HG03095 (cell line): ENCODE measurements at regions not wholly inside any gene's neighbourhood (a gene's known extent, or its start where the extent isn't known, plus 50 kb on each side); places are given as distances from the start of the nearest gene placed in this dataset.
"Not testable (repeated sequence)": the region's sequence is repeated elsewhere in the genome, so short reads cannot be mapped to it uniquely, and the experiment has no call there.

Experiments
- ATAC-seq: cut with Tn5 transposase; IDR thresholded peaks from one replicate; pipeline ENCODE4 v1.9.1; 2021; ENCODE audit warnings: moderate library complexity; ENCODE audit not compliant: unreplicated experiment

GRCh38 chr7:156516791-156517378 lies 123.7 kb upstream of the RNF32 start:
- ATAC-seq: no peak

- no peak for ATAC-seq
Measured at GRCh38 chr7:156515911-156516790, 124.4 kb upstream of the RNF32 start.

GRCh38 chr7:156514851-156515250 lies 125.7 kb upstream of the RNF32 start:
- no peak for ATAC-seq

DNA sequence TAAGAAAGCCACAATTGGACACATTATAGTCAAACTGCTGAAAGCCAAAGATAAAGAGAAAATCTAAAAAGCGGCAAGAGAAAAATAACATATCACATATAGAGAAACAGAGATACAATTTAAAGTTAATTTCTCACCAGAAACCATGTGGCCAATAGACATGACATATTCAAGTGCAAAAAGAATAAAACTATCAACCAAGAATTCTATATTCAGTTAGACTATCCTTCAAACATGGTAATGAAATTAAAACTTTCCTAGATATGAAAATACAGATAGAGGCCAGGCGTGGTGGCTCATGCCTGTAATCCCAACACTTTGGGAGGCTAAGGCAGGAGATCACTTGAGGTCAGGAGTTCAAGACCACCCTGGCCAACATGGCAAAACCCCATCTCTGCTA lies 129.1 kb upstream of the RNF32 start:
- no peak for ATAC-seq

GRCh38 chr7:156510966-156511365 lies 129.6 kb upstream of the RNF32 start:
- ATAC-seq: no peak

- no peak for ATAC-seq
Measured at GRCh38 chr7:156509216-156509615, 131.4 kb upstream of the RNF32 start.

- no peak for ATAC-seq
Measured at GRCh38 chr7:156505876-156506275, 134.7 kb upstream of the RNF32 start.

DNA sequence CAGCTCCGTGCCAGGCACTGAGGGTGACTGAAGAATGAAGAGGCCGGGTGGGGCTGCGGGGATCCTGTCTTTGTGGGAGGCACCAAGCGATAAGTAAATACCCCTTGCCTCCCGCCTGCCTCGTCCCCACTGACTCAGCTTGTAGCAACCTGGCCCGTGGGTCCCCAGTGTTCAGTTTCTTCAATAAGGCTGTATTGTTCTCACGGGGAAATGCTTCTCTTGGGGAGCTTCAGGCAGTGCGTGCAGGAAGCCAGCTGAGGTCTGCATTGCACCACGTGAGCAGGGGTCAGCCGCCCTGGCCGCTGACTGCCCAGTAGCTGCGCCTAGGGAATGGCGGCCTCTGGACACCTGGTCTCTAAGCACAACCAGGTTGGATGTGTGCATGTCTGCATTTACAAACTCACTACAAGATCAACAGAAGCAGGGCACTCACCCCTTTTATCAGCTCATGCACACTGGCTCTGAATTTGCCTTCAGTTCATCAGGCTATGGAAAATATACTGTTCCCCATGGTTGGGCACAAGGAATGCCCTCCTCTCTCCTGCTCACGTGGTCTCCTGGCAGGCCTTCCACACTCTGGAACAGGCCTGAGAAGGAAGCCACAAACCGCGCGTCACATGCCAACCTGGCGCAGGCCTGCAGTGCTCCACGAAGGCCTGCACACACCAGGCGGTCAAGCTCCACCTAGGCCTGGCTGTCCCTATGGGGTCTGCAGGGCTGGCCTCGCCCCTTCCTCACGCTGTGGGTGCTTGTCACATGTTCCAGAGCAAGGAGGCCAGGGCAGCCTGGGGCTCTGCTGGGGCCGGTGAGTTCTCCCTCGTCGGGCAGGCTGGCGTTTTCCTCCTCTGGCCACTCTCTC lies 135.7 kb upstream of the RNF32 start:
- ATAC-seq: no peak

GRCh38 chr7:156504006-156504405 lies 136.6 kb upstream of the RNF32 start:
- no peak for ATAC-seq

DNA sequence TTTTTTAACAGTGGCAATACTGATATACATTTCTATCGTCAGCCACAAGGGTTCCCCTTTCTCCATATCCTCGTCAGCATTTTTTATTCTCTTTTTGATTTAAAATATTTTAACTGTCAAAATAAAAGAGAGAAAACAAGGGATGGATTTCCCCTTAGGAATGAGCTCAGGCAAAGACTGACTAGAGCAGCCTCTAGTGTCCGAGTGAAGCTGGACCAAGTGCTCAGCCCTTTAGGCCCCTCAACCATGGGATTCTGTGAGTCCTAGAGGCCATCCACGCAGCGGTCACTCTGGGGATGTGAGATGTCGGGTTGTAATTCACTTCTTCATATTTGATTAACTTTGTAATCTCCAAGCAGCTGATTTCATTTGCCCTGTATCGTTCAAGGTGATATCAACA lies 137.4 kb upstream of the RNF32 start:
- ATAC-seq: no peak

- ATAC-seq: not testable (repeated sequence)
Measured at GRCh38 chr7:156501815-156502214, 138.8 kb upstream of the RNF32 start.

- ATAC-seq: no peak
Measured at GRCh38 chr7:156499247-156499881, 141.2 kb upstream of the RNF32 start.

- no peak for ATAC-seq
Measured at GRCh38 chr7:156497776-156498509, 142.6 kb upstream of the RNF32 start.

GRCh38 chr7:156496865-156497264 lies 143.7 kb upstream of the RNF32 start:
- ATAC-seq: no peak

- no peak for ATAC-seq
Measured at GRCh38 chr7:156496363-156496769, 144.2 kb upstream of the RNF32 start.

GRCh38 chr7:156494960-156495359 lies 145.6 kb upstream of the RNF32 start:
- no peak for ATAC-seq

GRCh38 chr7:156493942-156494341 lies 146.6 kb upstream of the RNF32 start:
- ATAC-seq: no peak

- ATAC-seq: no peak
Measured at GRCh38 chr7:156492170-156492569, 148.4 kb upstream of the RNF32 start.

DNA sequence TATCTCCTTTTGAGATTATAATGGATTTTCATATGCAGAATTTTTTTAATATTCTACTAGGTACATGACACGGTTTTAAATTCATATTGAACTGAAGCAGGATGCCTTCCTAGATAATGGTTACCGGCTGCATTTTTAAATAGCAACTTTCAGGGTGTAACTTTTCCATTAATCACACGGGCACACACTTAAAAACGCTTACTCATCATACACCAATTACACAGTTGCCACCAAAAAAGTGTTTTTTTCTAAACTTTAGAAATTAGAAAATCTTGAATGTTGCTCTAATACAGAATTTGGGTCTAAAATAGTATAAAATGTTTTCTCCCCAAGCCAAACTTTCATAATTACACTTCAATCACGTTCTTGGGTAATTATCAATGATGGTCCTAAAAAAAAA lies 149.1 kb upstream of the RNF32 start:
- no peak for ATAC-seq

GRCh38 chr7:156490021-156490800 lies 150.4 kb upstream of the RNF32 start:
- no peak for ATAC-seq
